HG03066 (cell line): ENCODE measurements at regions not wholly inside any gene's neighbourhood (a gene's known extent, or its start where the extent isn't known, plus 50 kb on each side); places are given as distances from the start of the nearest gene placed in this dataset.

Source experiments
- ATAC-seq: cut with Tn5 transposase; IDR thresholded peaks from one replicate; pipeline ENCODE4 v1.9.1; 2021; ENCODE audit warnings: low read depth; ENCODE audit not compliant: unreplicated experiment

- ATAC-seq: no peak
Measured at GRCh38 chr1:110766336-110766647, 91.6 kb upstream of the KCNA3 start.

- ATAC-seq: no peak
Measured at GRCh38 chr1:110765640-110766335, 91.0 kb upstream of the KCNA3 start.

- ATAC-seq: no peak
Measured at GRCh38 chr1:110763149-110763548, 88.4 kb upstream of the KCNA3 start.

GRCh38 chr1:110760321-110760720, 85.6 kb upstream of the KCNA3 start:
- ATAC-seq: no peak

- no peak for ATAC-seq
Measured at GRCh38 chr1:110756506-110756905, 81.8 kb upstream of the KCNA3 start.

- no peak for ATAC-seq
Measured at GRCh38 chr1:110752941-110753725, 78.4 kb upstream of the KCNA3 start.

GRCh38 chr1:110750562-110750961, 75.8 kb upstream of the KCNA3 start:
- no peak for ATAC-seq

- ATAC-seq: no peak
Measured at GRCh38 chr1:110749960-110750359, 75.2 kb upstream of the KCNA3 start.

GRCh38 chr1:110746644-110747259, 72.0 kb upstream of the KCNA3 start:
- no peak for ATAC-seq

- no peak for ATAC-seq
Measured at GRCh38 chr1:110743397-110743796, 68.7 kb upstream of the KCNA3 start.

- no peak for ATAC-seq
Measured at GRCh38 chr1:110736900-110737605, 62.3 kb upstream of the KCNA3 start.

- no peak for ATAC-seq
Measured at GRCh38 chr1:110734133-110734680, 59.5 kb upstream of the KCNA3 start.

- ATAC-seq: no peak
Measured at GRCh38 chr1:110731529-110731928, 56.8 kb upstream of the KCNA3 start.

- ATAC-seq: no peak
Measured at GRCh38 chr1:110728388-110729001, 53.8 kb upstream of the KCNA3 start.

GRCh38 chr1:110727246-110727645, 52.5 kb upstream of the KCNA3 start:
- ATAC-seq: no peak

GRCh38 chr1:110726755-110727154, 52.0 kb upstream of the KCNA3 start:
- ATAC-seq: peak; percentile 96
